NB4 (cell line): ENCODE measurements at regions not wholly inside any gene's neighbourhood (a gene's known extent, or its start where the extent isn't known, plus 50 kb on each side); places are given as distances from the start of the nearest gene placed in this dataset.

Source experiments
- CTCF ChIP-seq: IDR thresholded peaks from one replicate; pipeline ENCODE4 v1.5.1; 2012; ENCODE audit warnings: low read depth, low read length
- MYC ChIP-seq: IDR thresholded peaks from 2 replicates; pipeline ENCODE4 v1.6.1; 2011; ENCODE audit warnings: low read depth, low read length
- POLR2A ChIP-seq: IDR thresholded peaks from 2 replicates; pipeline ENCODE4 v1.6.1; 2011; ENCODE audit warnings: mild to moderate bottlenecking; ENCODE audit not compliant: insufficient read length; ENCODE audit errors: extremely low read depth

DNA sequence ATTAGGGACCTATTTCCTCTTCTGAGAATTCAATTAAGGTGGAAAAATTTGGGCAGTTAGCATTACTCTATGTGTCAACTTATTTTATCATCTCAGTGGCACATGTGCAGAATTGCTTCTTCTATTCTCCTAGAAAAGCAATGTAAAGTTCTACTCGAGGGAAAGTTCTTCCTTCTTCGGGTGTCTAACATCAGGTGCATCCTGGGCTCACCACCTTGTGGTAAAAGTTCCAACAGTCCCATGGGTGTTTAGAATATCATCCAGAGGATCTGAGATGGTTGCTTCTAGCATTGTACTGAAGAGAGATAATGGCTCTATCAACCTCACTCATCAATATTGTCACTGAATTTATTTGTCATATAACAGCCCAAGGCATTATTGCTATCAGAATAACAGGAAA is 969.7 kb downstream of the PDHA2 start:
- no peak for TF ChIP-seq POLR2A
- no peak for TF ChIP-seq CTCF
- TF ChIP-seq MYC, result no peak
